WI38 (cell line): ENCODE measurements at regions not wholly inside any gene's neighbourhood (a gene's known extent, or its start where the extent isn't known, plus 50 kb on each side); places are given as distances from the start of the nearest gene placed in this dataset.
"Not testable (repeated sequence)": the region's sequence is repeated elsewhere in the genome, so short reads cannot be mapped to it uniquely, and the experiment has no call there.

Experiments
- H3K4me3 ChIP-seq: 2 replicates; pipeline ENCODE4 v1.5.1; 2011; ENCODE audit warnings: low read depth, mild to moderate bottlenecking, control low read depth, low read length
- CTCF ChIP-seq: IDR thresholded peaks from 2 replicates; pipeline ENCODE4 v1.5.1; 2012; ENCODE audit warnings: low read depth, mild to moderate bottlenecking, control low read depth, low read length

GRCh38 chr1:115445090-115445489, 107.0 kb upstream of the NGF start:
- H3K4me3 ChIP-seq: no peak overlapping the region
- no peak for TF ChIP-seq CTCF

- no peak for TF ChIP-seq CTCF
- H3K4me3 ChIP-seq: no peak overlapping the region
These were observed 102.7 kb upstream of the NGF start for GRCh38 chr1:115440733-115441132.

- not testable (repeated sequence) for H3K4me3 ChIP-seq
These were observed 101.5 kb upstream of the NGF start for GRCh38 chr1:115439520-115439919.

- H3K4me3 ChIP-seq: no peak overlapping the region
- no peak for TF ChIP-seq CTCF
These were observed 99.1 kb upstream of the NGF start for GRCh38 chr1:115437196-115437595.

GRCh38 chr1:115436596-115436995, 98.5 kb upstream of the NGF start:
- TF ChIP-seq CTCF: no peak
- no peak overlapping the region for H3K4me3 ChIP-seq

- no peak for TF ChIP-seq CTCF
- no peak overlapping the region for H3K4me3 ChIP-seq
These were observed 95.4 kb upstream of the NGF start for GRCh38 chr1:115433483-115433882.

- H3K4me3 ChIP-seq: no peak overlapping the region
- no peak for TF ChIP-seq CTCF
These were observed 94.0 kb upstream of the NGF start for GRCh38 chr1:115432061-115432460.

GRCh38 chr1:115430441-115431158, 92.6 kb upstream of the NGF start:
- no peak for TF ChIP-seq CTCF
- H3K4me3 ChIP-seq: no peak overlapping the region
